ENCODE measurements at regions not wholly inside any gene's neighbourhood (a gene's known extent, or its start where the extent isn't known, plus 50 kb on each side); places are given as distances from the start of the nearest gene placed in this dataset.

DNA sequence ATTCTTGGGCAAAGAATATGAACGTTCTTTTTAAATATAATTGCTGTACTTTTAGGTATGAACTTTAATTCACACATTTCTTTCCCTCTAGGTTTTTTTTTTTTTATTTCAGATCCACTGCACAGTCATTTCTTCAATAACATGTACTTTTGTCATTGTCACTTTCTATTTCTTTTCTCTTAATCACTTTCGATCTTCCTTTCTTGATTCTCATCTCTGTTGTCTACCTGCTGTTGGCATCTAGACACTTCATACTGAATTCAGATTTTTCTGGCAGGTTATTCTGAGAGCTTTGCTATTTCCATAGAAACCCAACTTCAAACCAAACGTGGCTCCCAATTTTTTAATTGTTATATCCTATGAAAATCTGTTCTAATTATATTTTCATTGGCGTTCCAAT is 211.7 kb upstream of the KLF6 start:
- DNase-seq: no peak

DNA sequence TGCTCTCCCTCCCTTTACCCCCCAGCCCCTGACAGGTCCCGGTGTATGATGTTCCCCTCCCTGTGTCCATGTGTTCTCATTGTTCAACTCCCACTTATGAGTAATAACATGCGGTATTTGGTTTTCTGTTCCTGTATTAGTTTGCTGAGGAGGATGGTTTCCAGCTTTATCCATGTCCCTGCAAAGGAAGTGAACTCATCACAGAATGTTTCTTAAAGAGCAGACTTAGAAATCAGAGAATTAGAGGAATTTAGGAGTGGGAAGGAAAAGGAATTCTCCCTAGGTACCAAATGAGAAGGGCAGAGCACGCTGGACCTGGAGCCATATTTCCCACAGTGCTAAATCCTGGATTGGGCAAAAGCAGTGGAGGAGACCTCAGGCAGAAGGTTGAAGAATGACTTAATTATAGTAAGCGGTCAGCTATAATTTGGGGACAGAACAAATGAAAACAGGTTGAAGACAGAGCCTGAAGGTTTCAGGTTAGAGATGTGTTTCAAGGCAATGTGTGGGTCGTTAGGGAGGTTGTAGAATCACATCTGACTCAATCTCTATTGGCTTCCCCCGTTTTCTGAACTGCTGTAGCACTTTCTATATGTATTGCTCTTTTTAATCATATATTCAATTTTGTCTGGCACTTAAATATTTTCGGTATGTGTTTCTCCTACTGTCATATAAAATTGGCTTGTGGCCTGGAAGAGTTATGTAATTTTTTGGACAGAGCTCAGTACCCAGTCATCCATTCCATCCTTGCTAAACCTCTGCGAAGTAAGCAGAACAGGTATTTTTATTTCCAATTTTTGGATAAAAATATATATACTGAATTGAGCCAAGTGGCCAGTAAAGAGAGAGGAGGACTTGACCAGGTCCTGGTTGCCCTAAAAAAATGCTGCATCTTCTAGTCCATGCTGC is 210.5 kb upstream of the KLF6 start:
- no peak for DNase-seq

GRCh38 chr10:3992382-3993178 is 207.6 kb upstream of the KLF6 start:
- no peak for DNase-seq

GRCh38 chr10:3990307-3990706 is 205.3 kb upstream of the KLF6 start:
- no peak for DNase-seq

DNA sequence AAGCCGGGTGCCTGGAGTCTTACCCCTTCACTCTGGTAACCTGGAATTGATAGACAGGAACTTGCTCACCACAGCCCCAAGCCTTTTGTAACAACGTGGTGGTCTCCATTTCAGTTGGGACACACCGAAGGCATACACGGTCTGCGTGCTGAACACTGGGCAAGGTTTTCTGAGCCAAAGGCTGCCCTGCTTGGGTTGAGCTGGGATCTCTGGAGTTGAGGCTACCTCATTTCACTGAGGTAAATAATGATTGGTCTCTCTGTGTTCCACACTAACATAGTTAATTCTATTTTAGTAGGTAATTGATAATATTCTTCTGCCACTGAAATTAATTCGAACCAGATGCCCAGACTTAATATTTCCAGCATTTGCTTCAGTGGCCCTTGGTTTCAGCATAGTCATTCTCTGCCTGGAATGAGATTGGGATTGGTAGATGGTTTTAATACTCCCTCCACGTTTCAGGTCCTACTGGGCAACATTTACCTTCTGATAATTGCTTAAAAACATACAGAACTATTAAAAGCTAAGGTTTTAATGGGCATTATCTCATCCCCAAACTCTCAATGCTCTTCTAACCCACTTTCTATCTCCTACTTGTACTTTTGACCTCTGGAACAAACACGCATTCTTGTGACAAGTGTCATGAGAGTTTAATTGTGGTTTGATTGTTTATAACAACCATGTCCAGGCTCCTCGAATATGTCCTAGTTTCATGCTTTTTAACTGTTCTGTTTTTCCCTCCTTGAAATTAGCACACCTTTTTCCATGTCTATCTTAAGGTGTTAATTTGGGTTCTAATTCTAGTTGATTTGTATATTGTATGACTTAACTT is 202.3 kb upstream of the KLF6 start:
- no peak for DNase-seq

DNA sequence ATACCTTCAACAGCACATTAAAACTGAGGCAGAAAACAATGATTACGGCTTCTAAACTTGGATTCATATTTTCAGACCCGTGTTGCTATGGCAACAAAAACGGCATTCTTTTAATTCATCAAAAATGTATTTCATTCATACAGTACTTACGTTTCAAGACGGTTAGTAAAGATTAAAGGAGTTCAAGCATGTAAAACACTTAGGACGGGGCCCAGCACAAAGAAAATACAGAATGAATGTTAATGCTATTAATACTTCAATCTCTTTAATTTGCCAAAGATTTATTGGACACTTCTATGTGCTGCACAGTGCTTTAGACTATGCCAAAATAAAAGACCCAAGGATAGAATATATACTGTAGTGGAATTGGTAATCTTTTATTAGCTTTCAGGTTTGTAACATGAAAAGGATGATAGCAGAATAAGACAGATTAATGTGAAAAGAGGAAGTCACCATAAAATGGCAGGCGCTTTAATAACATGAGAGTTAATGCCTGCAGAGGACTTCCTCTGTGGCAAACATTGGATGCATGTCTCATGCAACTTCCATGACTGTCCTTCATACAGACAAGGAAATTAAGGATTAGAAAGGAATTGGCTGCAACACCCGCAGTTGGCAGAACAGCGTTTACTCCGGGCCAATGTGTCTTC is 201.6 kb upstream of the KLF6 start:
- DNase-seq: no peak

DNA sequence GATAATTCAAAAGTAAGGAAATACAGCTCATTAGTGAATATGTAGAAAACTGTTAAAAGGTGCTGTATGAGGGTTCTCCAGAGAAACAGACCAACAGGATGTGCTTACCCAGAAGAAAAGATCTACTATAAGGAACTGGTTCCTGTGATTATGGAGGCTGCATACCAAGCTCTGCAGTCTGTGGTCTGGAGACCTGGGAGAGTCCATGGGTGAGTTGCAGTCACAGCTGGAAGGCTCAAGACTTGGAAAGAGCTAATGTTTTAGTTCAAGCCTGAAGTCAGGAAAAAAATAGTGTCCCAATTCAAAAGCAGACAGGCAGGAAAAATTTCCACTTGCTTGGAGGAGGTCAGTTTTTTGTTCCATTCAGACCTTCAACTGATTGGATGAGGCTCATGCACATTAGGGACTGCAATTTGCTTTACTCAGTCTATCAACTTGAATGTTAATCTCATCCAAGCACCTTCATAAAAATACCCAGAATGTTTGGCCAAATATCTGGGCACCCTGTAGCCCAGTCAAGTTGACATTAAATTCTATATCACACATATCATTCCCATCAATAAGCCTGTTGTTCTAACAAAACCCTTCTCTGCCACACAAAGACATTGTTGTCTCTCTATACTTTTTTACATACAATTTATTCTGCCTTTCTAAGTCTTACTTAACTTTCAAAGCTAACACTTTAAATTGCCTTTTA is 197.9 kb upstream of the KLF6 start:
- no peak for DNase-seq

DNA sequence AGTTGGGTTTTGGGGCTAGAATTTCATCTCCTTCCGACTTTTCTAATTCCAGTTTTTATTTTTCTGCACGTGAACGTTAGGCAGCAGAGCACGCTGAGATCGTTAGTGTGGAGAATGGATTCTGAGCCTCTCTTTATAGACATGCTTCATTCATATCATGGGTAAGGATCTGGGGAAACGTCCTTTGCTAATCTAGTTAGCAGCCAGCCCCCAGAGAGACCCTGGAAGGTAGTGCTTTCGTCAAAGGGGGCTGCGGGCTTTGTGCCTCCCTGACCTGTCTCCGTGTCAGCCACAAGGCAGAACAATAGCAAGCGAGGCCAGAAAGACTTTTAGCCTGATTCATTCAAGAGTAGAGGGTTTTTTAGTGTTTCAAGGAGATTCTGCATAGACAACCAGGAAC is 196.3 kb upstream of the KLF6 start:
- DNase-seq: no peak

DNA sequence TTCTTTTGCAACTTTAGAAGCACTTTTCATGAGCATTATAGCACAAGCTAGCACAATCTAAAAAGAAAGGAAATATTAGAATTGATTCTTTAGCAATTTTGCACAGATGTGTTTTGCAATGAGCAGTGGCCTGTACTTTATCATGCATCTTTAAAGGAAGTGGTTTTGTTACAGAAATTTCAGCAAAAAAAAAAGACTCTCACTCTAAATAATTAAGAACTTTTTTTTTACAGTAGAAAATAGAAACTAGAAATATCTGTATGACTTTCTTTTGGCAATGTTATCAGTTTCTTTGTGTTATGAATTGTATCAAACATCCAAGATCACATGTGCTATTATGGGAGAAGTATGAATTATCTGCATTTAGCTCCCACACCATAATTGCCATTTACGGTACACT is 195.7 kb upstream of the KLF6 start:
- no peak for DNase-seq

- no peak for DNase-seq
These were observed 195.1 kb upstream of the KLF6 start for GRCh38 chr10:3980144-3980543.

DNA sequence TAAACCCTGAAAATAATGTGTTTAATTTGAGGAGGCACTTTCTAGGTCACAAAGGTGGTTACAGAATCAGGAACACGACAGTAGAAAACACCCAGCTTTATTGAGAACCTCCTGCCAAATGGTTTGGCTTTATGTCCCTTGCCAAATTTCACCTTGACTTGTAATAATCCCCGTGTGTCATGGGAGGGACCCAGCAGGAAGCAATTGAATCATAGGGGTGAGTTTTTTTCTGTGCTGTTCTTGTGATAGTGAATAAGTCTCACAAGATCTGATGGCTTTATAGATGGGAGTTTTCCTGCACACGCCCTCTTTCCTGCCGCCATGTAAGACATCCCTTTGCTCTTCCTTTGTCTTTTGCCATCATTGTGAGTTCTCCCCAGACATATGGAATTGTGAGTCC is 193.8 kb upstream of the KLF6 start:
- no peak for DNase-seq

- no peak for DNase-seq
These were observed 193.2 kb upstream of the KLF6 start for GRCh38 chr10:3978174-3978573.

DNA sequence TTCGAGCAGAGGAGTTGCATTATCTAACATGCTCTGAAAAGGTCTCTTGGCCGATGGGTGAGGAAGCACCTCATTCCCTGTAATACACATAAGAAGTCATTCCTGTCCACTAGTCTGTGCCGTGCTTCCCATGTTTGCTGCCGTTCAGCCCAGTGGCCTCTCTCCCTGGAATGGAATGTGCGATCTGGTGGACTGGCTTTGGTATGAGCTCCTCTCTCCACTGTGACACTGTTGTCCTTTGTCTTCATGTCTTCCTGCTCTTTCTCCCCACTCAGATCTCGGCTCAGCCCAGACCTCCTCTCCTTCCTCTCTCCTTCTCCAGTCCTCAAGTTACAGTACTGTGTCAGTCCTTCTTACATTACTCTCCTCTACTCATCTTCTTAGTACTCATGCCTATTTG is 192.8 kb upstream of the KLF6 start:
- DNase-seq: no peak

- DNase-seq: no peak
These were observed 191.7 kb upstream of the KLF6 start for GRCh38 chr10:3976718-3977117.

DNA sequence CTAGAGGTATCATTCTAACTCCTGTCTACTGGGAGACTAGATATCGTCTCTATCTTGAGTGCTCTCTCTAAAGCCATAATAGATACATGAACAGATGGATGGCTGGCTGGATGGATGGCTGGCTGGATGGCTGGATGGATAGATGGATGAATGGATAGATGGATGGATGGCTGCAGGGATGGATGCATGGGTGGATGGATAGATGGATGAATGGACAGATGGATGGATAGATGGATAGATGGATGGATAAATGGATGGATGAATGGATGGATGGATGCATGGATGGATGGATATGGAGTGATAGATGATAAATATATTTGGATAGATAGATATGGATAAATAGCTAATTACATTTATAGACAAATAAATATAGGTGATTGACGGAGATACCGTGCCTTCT is 191.2 kb upstream of the KLF6 start:
- DNase-seq: no peak

DNA sequence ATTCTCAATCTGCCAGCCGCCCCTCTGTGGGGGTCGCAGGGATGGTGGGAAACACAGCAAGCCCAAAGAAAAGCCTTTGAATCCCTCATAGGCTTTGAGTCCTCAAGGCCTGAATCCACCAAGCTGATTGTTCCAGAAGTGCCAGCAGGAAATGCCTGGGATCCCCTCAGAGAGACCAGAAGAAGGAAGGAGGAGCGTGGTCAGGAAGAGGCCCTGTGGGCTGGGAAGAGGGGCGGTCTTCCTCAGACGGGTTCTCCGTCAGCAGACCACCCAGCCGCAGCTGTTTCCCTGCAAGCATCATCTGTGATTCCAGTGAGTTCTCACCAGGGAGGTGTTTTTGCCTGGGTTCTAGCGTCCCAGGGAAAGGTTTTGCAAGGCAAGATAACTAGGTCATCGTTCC is 190.0 kb upstream of the KLF6 start:
- no peak for DNase-seq

DNA sequence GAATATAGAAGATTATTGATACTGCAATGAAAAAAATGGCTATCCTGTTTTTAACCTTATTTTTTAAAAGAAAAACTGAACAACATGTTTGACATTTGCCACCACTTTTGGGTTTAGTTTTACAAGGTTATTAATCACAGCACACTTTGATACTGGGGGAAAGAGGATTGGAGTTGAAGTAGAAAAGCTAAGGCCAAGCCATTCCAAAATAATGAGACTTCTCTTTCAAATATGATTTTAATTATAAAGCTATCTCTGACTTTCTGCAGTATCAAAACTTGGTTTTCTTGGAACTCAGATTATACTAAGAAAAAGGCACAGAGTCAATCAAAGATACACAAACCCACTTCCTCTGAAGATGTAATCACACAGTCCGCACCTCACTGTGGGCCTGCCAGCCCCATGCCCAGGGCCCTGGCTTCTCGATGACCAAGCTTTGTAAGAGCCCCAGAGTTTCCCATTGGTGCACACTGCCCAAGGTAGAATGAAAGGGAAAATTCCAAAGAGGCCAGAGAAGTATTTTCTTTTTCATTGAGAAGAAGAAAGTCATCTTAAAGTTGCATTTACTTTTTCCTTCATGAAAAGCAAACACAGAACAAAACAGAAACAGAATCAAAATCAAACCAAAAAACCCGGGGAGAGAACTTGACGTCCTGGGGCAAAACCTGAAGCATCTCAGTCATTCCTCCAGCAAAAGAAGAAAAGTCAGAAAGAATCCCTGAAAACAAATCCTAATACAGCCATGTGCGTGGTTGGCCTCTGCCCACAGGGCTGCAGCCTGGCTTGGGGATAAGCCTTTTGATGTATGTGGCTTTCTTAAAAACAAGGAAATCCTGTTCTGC is 187.7 kb upstream of the KLF6 start:
- peak; percentile 48 to 54 for DNase-seq

DNA sequence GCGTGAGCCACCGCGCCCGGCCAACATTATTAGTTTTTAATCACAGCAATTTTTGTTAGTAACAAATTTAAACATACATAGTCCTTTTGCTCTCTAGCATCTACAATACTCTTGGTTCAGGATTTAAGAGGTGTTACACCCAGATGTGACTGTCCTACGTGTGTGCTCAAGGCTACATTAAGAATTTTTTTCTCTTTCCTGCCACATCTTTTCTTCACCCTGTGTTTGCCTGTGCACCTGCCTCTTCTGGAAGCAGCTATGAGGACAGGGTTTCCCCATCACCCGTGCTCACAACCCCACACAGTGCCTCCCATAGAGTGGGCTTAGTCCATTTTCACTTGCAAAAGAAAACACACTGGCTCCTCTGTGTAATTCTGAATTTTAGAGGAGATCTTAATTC is 186.7 kb upstream of the KLF6 start:
- DNase-seq: no peak

DNA sequence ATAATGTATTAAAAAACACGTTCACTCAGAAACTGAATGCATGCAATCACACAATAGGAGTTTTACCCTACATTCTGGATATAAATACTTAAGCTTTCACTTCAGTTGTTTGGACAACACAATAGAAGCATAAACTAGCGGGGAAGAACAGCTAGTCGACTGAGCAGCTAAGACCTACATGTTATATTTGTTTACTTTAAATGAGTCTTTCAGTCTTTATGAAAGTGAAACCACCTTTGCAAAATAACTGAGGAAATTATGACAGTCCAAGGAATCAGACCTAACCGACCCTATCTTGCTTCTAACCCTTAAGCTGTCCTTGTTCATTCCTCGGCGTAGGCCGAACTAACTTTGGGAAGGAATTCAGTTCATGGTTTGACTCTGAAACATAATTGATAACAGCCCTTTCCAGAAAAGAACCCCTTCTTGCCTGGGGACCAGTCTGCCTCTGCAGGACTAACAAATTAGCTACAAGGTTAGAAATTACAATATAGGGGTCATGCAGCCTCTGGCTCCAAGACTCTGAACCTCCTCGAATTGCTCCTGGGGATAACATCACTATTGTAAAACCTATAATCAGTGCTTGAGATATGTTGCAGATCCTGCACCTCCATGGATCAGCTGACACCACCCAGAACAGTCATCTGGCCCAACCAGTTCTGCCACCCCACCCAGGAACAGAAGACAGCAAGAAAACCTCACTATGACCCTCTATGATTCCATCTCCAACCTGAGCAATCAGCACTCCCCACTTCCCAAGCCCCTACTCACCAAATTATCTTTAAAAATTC is 185.1 kb upstream of the KLF6 start:
- DNase-seq: no peak

GRCh38 chr10:3968727-3969126 is 183.7 kb upstream of the KLF6 start:
- no peak for DNase-seq
